Iris pigment epithelial cell (primary cell): ENCODE measurements at regions not wholly inside any gene's neighbourhood (a gene's known extent, or its start where the extent isn't known, plus 50 kb on each side); places are given as distances from the start of the nearest gene placed in this dataset.

Source experiments
- DNase-seq: peaks from one replicate; pipeline ENCODE4 v3.0.0-alpha.2; 2011; ENCODE audit warnings: low read depth

- no peak for DNase-seq
Measured at GRCh38 chr6:117168296-117169063, 96.9 kb upstream of the VGLL2 start.

- no peak for DNase-seq
Measured at GRCh38 chr6:117169064-117169665, 96.2 kb upstream of the VGLL2 start.

GRCh38 chr6:117169781-117170281 lies 95.5 kb upstream of the VGLL2 start:
- peak; percentile 7 for DNase-seq

- no peak for DNase-seq
Measured at GRCh38 chr6:117174835-117175360, 90.5 kb upstream of the VGLL2 start.

- peak; percentile 11 for DNase-seq
Measured at GRCh38 chr6:117188627-117189201, 76.6 kb upstream of the VGLL2 start.

- DNase-seq = no peak
Measured at GRCh38 chr6:117191009-117191408, 74.3 kb upstream of the VGLL2 start.

GRCh38 chr6:117191448-117191847 lies 73.9 kb upstream of the VGLL2 start:
- no peak for DNase-seq

GRCh38 chr6:117194271-117194670 lies 71.1 kb upstream of the VGLL2 start:
- DNase-seq = no peak

GRCh38 chr6:117194978-117195377 lies 70.4 kb upstream of the VGLL2 start:
- DNase-seq = no peak

GRCh38 chr6:117195728-117196127 lies 69.6 kb upstream of the VGLL2 start:
- DNase-seq = no peak

GRCh38 chr6:117200067-117200466 lies 65.3 kb upstream of the VGLL2 start:
- no peak for DNase-seq

GRCh38 chr6:117204903-117205302 lies 60.5 kb upstream of the VGLL2 start:
- no peak for DNase-seq

- no peak for DNase-seq
Measured at GRCh38 chr6:117205876-117206275, 59.5 kb upstream of the VGLL2 start.

- DNase-seq = no peak
Measured at GRCh38 chr6:117206522-117206921, 58.8 kb upstream of the VGLL2 start.

- no peak for DNase-seq
Measured at GRCh38 chr6:117206944-117207687, 58.2 kb upstream of the VGLL2 start.

- no peak for DNase-seq
Measured at GRCh38 chr6:117210279-117210678, 55.1 kb upstream of the VGLL2 start.

GRCh38 chr6:117215353-117216090 lies 49.8 kb upstream of the VGLL2 start:
- DNase-seq = no peak
